HFFc6 (cell line): ENCODE measurements at regions not wholly inside any gene's neighbourhood (a gene's known extent, or its start where the extent isn't known, plus 50 kb on each side); places are given as distances from the start of the nearest gene placed in this dataset.

Source experiments
- DNase-seq: peaks from one replicate; pipeline ENCODE4 v3.0.0-alpha.2; 2018
- H3K27ac Mint-ChIP-seq: 2 replicates; pipeline ENCODE4 v1.8.0; 2020; ENCODE audit warnings: mild to moderate bottlenecking, mixed read lengths
- H3K27me3 Mint-ChIP-seq: 2 replicates; pipeline ENCODE4 v1.8.0; 2021; ENCODE audit warnings: mild to moderate bottlenecking, moderate library complexity, mixed read lengths; ENCODE audit not compliant: insufficient read depth
- H3K36me3 Mint-ChIP-seq: 2 replicates; pipeline ENCODE4 v1.8.0; 2021; ENCODE audit warnings: low read depth, mixed read lengths
- H3K4me1 Mint-ChIP-seq: 2 replicates; pipeline ENCODE4 v1.8.0; 2020; ENCODE audit warnings: low read depth, mixed read lengths
- H3K4me3 Mint-ChIP-seq: 2 replicates; pipeline ENCODE4 v1.8.0; 2020; ENCODE audit warnings: mild to moderate bottlenecking, moderate library complexity, mixed read lengths
- H3K9me3 Mint-ChIP-seq: 2 replicates; pipeline ENCODE4 v1.8.0; 2020; ENCODE audit warnings: mild to moderate bottlenecking, mixed read lengths
- CTCF ChIP-seq: fragments of 200-600 bp; sonication (generic); IDR thresholded peaks from 2 replicates; pipeline ENCODE4 v1.5.0; 2021; ENCODE audit warnings: antibody characterized with exemption, mild to moderate bottlenecking

GRCh38 chr4:185945252-185945651 lies 123.7 kb upstream of the TLR3 start:
- DNase-seq, result no peak
- Mint-ChIP-seq H3K4me3 (no peak overlapping the region), H3K27me3 (peaks cover 10% of the 10 kb centered on the region), H3K9me3 (no peaks in the 10 kb centered on the region), H3K4me1 (no peaks in the 10 kb centered on the region), H3K36me3 (no peaks in the 10 kb centered on the region), H3K27ac (no peak overlapping the region)
- no peak for TF ChIP-seq CTCF

- Mint-ChIP-seq H3K4me1 (no peaks in the 10 kb centered on the region), H3K9me3 (no peaks in the 10 kb centered on the region), H3K27me3 (peaks cover 10% of the 10 kb centered on the region), H3K27ac (no peak overlapping the region), H3K36me3 (no peaks in the 10 kb centered on the region), H3K4me3 (no peak overlapping the region)
- DNase-seq, result no peak
- no peak for TF ChIP-seq CTCF
Observed at GRCh38 chr4:185945906-185946305, 123.0 kb upstream of the TLR3 start.

GRCh38 chr4:185950891-185951290 lies 118.1 kb upstream of the TLR3 start:
- no peak for DNase-seq

GRCh38 chr4:185955151-185955770 lies 113.7 kb upstream of the TLR3 start:
- DNase-seq, result no peak
- no peak overlapping the region for H3K4me3 Mint-ChIP-seq
- H3K9me3 Mint-ChIP-seq, result no peaks in the 10 kb centered on the region
- peaks cover 22% of the 10 kb centered on the region for H3K27me3 Mint-ChIP-seq
- H3K36me3 Mint-ChIP-seq, result no peaks in the 10 kb centered on the region
- TF ChIP-seq CTCF, result no peak
- H3K4me1 Mint-ChIP-seq, result no peaks in the 10 kb centered on the region
- no peak overlapping the region for H3K27ac Mint-ChIP-seq

More at GRCh38 chr4:185950891-185951290, 118.1 kb upstream of the TLR3 start:
- no peaks in the 10 kb centered on the region for H3K36me3 Mint-ChIP-seq
- H3K27ac Mint-ChIP-seq, result no peak overlapping the region
- no peak overlapping the region for H3K4me3 Mint-ChIP-seq
- peaks cover 10% of the 10 kb centered on the region for H3K27me3 Mint-ChIP-seq
- H3K9me3 Mint-ChIP-seq, result no peaks in the 10 kb centered on the region
- no peak for TF ChIP-seq CTCF
- H3K4me1 Mint-ChIP-seq, result no peaks in the 10 kb centered on the region

- H3K27ac Mint-ChIP-seq, result no peak overlapping the region
- no peak overlapping the region for H3K4me3 Mint-ChIP-seq
- no peaks in the 10 kb centered on the region for H3K9me3 Mint-ChIP-seq
- TF ChIP-seq CTCF, result no peak
- H3K4me1 Mint-ChIP-seq, result no peaks in the 10 kb centered on the region
- peaks cover 22% of the 10 kb centered on the region for H3K27me3 Mint-ChIP-seq
- DNase-seq, result no peak
- no peaks in the 10 kb centered on the region for H3K36me3 Mint-ChIP-seq
Observed at GRCh38 chr4:185955826-185956543, 113.0 kb upstream of the TLR3 start.
